ENCODE measurements at regions not wholly inside any gene's neighbourhood (a gene's known extent, or its start where the extent isn't known, plus 50 kb on each side); places are given as distances from the start of the nearest gene placed in this dataset.
A peak's percentile ranks its signal among the peaks of the same experiment; 100 is the strongest.

DNA sequence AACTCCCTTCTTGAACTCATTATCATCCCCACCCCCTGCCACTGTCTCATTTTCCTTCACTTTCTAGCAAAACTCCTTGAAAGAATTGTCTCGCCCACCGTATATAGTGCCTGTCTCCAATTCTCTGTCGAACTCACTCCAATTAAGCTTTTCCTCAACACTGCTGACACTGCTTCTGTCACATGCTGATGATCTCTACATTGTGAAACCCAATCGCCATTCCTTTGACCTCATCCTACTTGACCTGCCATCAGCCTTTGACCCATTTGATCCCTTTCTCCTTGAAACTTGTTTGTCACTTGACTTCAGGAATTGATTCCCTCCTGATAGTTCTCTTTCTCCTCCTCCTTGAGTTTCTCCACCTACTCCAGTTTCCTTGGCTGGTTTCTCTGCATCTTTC, 54.8 kb downstream of the CCDC71L start:
- Histone ChIP-seq H3K4me3 (ENCODE audit: control insufficient read depth in 1 of 2, extremely low read depth in 1 of 2, low read length in 1 of 2) (no peak overlapping the region), H3K9me3 (no peaks in the 10 kb centered on the region), H3K27ac (ENCODE audit: low read length) (no peak overlapping the region), H3K4me1 (ENCODE audit: control insufficient read depth in 1 of 2, extremely low read depth in 1 of 2, insufficient read depth in 2 of 2, low read length in 2 of 2) (no peaks in the 10 kb centered on the region), H3K27me3 (replicated peaks in 1 of 2; ENCODE audit: control insufficient read depth in 2 of 2, extremely low read depth in 1 of 2, insufficient read depth in 2 of 2, low read length in 1 of 2) (no peaks in the 10 kb centered on the region), H3K36me3 (ENCODE audit: control insufficient read depth in 2 of 2, extremely low read depth in 1 of 2, insufficient read depth in 1 of 2, low read length in 1 of 2) (no peaks in the 10 kb centered on the region)
- Mint-ChIP-seq H3K27me3 (peaks cover 0 to 3% of the 10 kb centered on the region in 2 donors), H3K27ac (no peak overlapping the region), H3K36me3 (no peaks in the 10 kb centered on the region), H3K4me1 (peaks cover 0 to 6% (median 6%) of the 10 kb centered on the region in 3 donors), H3K4me3 (no peak overlapping the region), H3K9me3 (no peaks in the 10 kb centered on the region)
- ATAC-seq (replicated peaks in 1 of 4) (no peak), DNase-seq (no peak)
- ChIA-PET POLR2A (interaction anchor here in 1 of 2 donors (0.6 kb wide), 1 partner anchor 15 kb away, joined by 3 read pairs; no protein-coding TSS in a partner anchor), CTCF (no interaction called here)
- WGBS (ENCODE audit: insufficient coverage), result 100% methylated on average over 4 of the region's 4 CpGs

DNA sequence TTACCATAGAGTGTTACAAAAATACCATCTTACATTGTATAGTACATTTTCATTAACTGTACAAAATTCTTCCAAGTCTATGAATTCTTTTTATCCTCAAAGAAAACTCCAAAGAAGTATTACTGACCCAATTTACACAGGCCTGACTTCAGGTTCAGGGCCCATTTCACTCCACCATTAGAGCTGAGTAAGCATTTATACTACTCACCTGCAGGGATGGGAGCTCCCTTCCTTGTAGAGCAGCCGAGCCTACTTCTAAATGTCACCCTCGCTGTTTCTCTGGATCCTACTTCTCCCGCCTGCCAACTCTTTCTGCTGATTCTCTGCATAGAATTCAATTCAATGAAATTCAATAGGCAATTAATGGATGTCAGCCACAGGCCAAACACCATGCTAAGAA, 56.0 kb downstream of the CCDC71L start:
- CTCF ChIA-PET, result interaction anchor here in 1 of 2 donors (1.2 kb wide), 1 partner anchor 65 kb away, joined by 3 read pairs; no protein-coding TSS in a partner anchor
- Histone ChIP-seq H3K4me1 (ENCODE audit: control insufficient read depth in 1 of 2, extremely low read depth in 1 of 2, insufficient read depth in 2 of 2, low read length in 2 of 2) (no peaks in the 10 kb centered on the region), H3K9me3 (no peaks in the 10 kb centered on the region), H3K27ac (ENCODE audit: low read length) (peak overlapping the region; percentile 44), H3K27me3 (replicated peaks in 1 of 2; ENCODE audit: control insufficient read depth in 2 of 2, extremely low read depth in 1 of 2, insufficient read depth in 2 of 2, low read length in 1 of 2) (no peaks in the 10 kb centered on the region), H3K4me3 (ENCODE audit: control insufficient read depth in 1 of 2, extremely low read depth in 1 of 2, low read length in 1 of 2) (no peak overlapping the region), H3K36me3 (ENCODE audit: control insufficient read depth in 2 of 2, extremely low read depth in 1 of 2, insufficient read depth in 1 of 2, low read length in 1 of 2) (no peaks in the 10 kb centered on the region)
- DNase-seq (no peak), ATAC-seq (replicated peaks in 1 of 4) (no peak)
- H3K9me3 Mint-ChIP-seq, result no peaks in the 10 kb centered on the region
- no peak overlapping the region for H3K4me3 Mint-ChIP-seq
- WGBS (ENCODE audit: insufficient coverage), result no CpG with 5 or more reads among the region's 3 CpGs
- H3K27ac Mint-ChIP-seq, result peak overlapping the region; percentile 8 to 29
- peaks cover 0 to 3% of the 10 kb centered on the region in 2 donors for H3K27me3 Mint-ChIP-seq
- H3K36me3 Mint-ChIP-seq, result no peaks in the 10 kb centered on the region
- POLR2A ChIA-PET, result no interaction called here
- H3K4me1 Mint-ChIP-seq, result peaks cover 0 to 6% (median 6%) of the 10 kb centered on the region in 3 donors

DNA sequence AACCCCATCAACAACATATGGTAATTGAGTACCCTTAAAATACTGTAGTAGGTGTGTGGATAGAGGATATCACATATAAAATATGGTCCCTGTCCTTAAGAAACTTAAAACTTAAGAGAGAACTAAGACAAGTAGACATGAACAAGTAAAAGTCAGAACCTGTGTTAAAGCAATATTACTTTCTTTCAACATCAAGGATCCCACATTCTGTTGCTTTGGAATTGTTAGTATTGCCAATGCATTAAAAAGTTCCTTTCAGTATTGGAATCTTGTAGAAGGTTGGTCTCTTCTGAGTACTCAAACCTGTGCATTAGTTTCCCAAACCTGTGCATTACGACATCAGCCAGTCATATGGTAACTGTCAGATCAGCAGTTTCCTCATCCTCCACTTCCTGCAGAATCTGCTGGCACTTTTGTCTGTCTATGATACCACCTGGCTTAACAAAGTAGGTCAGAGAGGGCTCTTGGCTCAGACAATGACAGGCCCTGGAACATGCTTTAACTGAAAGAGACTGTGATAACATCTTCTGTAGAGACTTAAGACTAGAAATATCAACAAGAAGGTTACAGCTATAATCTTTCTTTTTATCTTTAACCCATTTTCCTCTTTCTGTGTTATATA, 56.5 kb downstream of the CCDC71L start:
- no peaks in the 10 kb centered on the region for H3K36me3 Mint-ChIP-seq
- POLR2A ChIA-PET, result no interaction called here
- peak; percentile 54 to 80 (median 69) for ATAC-seq (replicated peaks in 1 of 4)
- H3K27ac Mint-ChIP-seq, result peak overlapping the region; percentile 43 to 50
- Histone ChIP-seq H3K36me3 (ENCODE audit: control insufficient read depth in 2 of 2, extremely low read depth in 1 of 2, insufficient read depth in 1 of 2, low read length in 1 of 2) (no peaks in the 10 kb centered on the region), H3K27ac (ENCODE audit: low read length) (peak overlapping the region; percentile 44), H3K9me3 (no peaks in the 10 kb centered on the region), H3K4me3 (ENCODE audit: control insufficient read depth in 1 of 2, extremely low read depth in 1 of 2, low read length in 1 of 2) (no peak overlapping the region), H3K4me1 (ENCODE audit: control insufficient read depth in 1 of 2, extremely low read depth in 1 of 2, insufficient read depth in 2 of 2, low read length in 2 of 2) (no peaks in the 10 kb centered on the region), H3K27me3 (replicated peaks in 1 of 2; ENCODE audit: control insufficient read depth in 2 of 2, extremely low read depth in 1 of 2, insufficient read depth in 2 of 2, low read length in 1 of 2) (no peaks in the 10 kb centered on the region)
- H3K27me3 Mint-ChIP-seq, result peaks cover 0 to 3% of the 10 kb centered on the region in 2 donors
- peak in 7 of 35 experiments; percentile 1 to 36 (median 3) for DNase-seq
- no peak overlapping the region for H3K4me3 Mint-ChIP-seq
- WGBS (ENCODE audit: insufficient coverage), result 20% methylated on average over 1 of the region's 1 CpG
- H3K9me3 Mint-ChIP-seq, result no peaks in the 10 kb centered on the region
- CTCF ChIA-PET, result interaction anchor here in 1 of 2 donors (1.2 kb wide), 1 partner anchor 66 kb away, joined by 3 read pairs; no protein-coding TSS in a partner anchor
- H3K4me1 Mint-ChIP-seq, result peaks cover 0 to 6% (median 6%) of the 10 kb centered on the region in 3 donors

DNA sequence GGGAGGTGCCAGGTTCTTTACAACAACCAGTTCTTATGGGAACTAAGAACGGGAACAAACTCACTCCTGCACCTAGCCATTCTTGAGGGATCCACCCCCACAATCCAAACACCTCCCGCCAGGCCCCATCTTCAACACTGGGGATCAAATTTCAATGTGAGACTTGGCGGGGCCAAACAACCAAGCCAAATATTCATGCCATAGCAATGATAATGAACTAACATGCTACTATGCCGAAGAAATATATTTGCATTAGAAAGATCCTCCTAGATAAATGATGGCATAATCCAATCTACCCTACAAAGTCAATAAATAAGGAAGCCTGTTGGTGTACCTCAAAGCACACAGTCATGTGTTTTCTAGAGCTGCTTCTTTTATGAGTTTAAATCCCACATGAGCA, 57.6 kb downstream of the CCDC71L start:
- no peaks in the 10 kb centered on the region for H3K9me3 ChIP-seq
- ATAC-seq (replicated peaks in 1 of 4) (no peak), DNase-seq (no peak)
- H3K27me3 ChIP-seq (replicated peaks in 1 of 2; ENCODE audit: control insufficient read depth in 2 of 2, extremely low read depth in 1 of 2, insufficient read depth in 2 of 2, low read length in 1 of 2), result no peaks in the 10 kb centered on the region
- peaks cover 0 to 14% (median 12%) of the 10 kb centered on the region in 3 donors for H3K4me1 Mint-ChIP-seq
- H3K36me3 Mint-ChIP-seq, result no peaks in the 10 kb centered on the region
- WGBS (ENCODE audit: insufficient coverage), result 100% methylated on average over 3 of the region's 4 CpGs
- peaks cover 0 to 7% of the 10 kb centered on the region in 2 experiments for H3K4me1 ChIP-seq (ENCODE audit: control insufficient read depth in 1 of 2, extremely low read depth in 1 of 2, insufficient read depth in 2 of 2, low read length in 2 of 2)
- no peaks in the 10 kb centered on the region for H3K9me3 Mint-ChIP-seq
- no peaks in the 10 kb centered on the region for H3K27me3 Mint-ChIP-seq
- no peak overlapping the region for H3K4me3 Mint-ChIP-seq
- no peak overlapping the region for H3K27ac Mint-ChIP-seq
- ChIA-PET CTCF (no interaction called here), POLR2A (no interaction called here)
- no peak overlapping the region for H3K4me3 ChIP-seq (ENCODE audit: control insufficient read depth in 1 of 2, extremely low read depth in 1 of 2, low read length in 1 of 2)
- no peaks in the 10 kb centered on the region for H3K36me3 ChIP-seq (ENCODE audit: control insufficient read depth in 2 of 2, extremely low read depth in 1 of 2, insufficient read depth in 1 of 2, low read length in 1 of 2)
- H3K27ac ChIP-seq (ENCODE audit: low read length), result no peak overlapping the region

DNA sequence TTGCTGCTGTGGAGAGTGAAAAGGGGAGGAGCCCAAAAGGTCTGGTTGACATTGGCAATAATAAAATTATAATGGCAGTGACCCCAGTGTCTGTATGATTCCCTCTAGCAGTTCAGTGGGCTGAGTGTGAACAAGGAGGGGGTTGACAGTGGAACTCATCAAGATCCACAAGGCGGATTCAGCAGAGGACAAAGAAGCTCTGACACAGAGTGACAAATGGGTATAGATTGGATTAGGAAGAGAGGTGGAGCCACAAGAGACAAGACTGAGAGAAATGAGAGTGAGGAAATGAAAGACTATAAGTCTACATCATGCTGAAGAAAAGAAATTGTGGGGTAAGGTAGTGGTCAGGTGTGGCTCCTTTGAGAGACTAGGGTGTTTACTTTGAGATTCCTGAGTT, 58.9 kb downstream of the CCDC71L start:
- Histone ChIP-seq H3K27me3 (replicated peaks in 1 of 2; ENCODE audit: control insufficient read depth in 2 of 2, extremely low read depth in 1 of 2, insufficient read depth in 2 of 2, low read length in 1 of 2) (no peaks in the 10 kb centered on the region), H3K36me3 (ENCODE audit: control insufficient read depth in 2 of 2, extremely low read depth in 1 of 2, insufficient read depth in 1 of 2, low read length in 1 of 2) (no peaks in the 10 kb centered on the region), H3K4me1 (ENCODE audit: control insufficient read depth in 1 of 2, extremely low read depth in 1 of 2, insufficient read depth in 2 of 2, low read length in 2 of 2) (peaks cover 0 to 7% of the 10 kb centered on the region in 2 experiments), H3K27ac (ENCODE audit: low read length) (no peak overlapping the region), H3K4me3 (ENCODE audit: control insufficient read depth in 1 of 2, extremely low read depth in 1 of 2, low read length in 1 of 2) (no peak overlapping the region), H3K9me3 (no peaks in the 10 kb centered on the region)
- Mint-ChIP-seq H3K36me3 (no peaks in the 10 kb centered on the region), H3K4me1 (peaks cover 0 to 16% (median 12%) of the 10 kb centered on the region in 3 donors), H3K9me3 (no peaks in the 10 kb centered on the region), H3K27ac (no peak overlapping the region), H3K4me3 (no peak overlapping the region), H3K27me3 (no peaks in the 10 kb centered on the region)
- DNase-seq (no peak), ATAC-seq (replicated peaks in 1 of 4) (no peak)
- CTCF ChIA-PET, result interaction anchor here (0.5 to 0.8 kb wide), 2 partner anchors 309 to 384 kb away, joined by 3 to 6 read pairs; no protein-coding TSS in a partner anchor
- WGBS (ENCODE audit: insufficient coverage), result 100% methylated on average over 1 of the region's 1 CpG
- POLR2A ChIA-PET, result no interaction called here

DNA sequence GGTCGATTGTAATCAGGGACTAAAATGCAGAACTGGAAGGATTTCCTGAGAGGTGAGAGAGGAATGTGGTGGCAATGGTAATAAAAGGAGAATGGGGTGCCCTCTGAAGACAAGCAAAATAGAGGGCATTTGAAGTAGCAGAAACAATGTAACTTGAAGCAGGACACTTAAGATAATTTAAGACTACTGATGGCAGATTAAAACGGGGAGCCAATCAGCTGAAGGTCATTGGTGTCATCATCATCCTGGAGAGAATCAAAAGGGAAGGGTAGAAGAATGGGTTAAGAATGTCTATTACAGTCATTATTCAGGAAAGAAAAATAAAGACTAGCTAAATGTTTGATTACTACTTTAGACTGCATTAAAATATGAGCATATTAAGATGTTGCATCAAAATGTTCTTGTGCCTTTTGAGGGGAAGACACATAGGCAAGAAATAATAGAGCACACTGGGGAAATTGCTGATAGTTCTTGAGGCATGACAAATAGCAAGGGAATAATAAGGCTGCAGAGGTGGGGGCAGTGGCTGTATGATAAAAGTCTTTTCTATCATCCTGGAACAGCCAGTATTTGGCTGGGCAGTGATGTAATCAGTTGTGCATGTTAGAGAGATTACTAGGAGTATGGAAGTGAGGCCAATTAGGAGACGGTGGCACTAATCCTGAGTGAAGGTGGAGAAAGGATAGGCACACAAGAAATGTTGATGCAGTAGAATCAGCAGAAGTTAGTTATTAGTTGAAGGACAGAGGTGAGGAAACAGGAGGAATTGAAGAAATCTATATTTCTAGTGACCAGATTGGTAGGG, 60.2 kb downstream of the CCDC71L start:
- ATAC-seq (replicated peaks in 1 of 4) (no peak), DNase-seq (no peak)
- Histone ChIP-seq H3K27me3 (replicated peaks in 1 of 2; ENCODE audit: control insufficient read depth in 2 of 2, extremely low read depth in 1 of 2, insufficient read depth in 2 of 2, low read length in 1 of 2) (no peaks in the 10 kb centered on the region), H3K4me3 (ENCODE audit: control insufficient read depth in 1 of 2, extremely low read depth in 1 of 2, low read length in 1 of 2) (no peak overlapping the region), H3K4me1 (ENCODE audit: control insufficient read depth in 1 of 2, extremely low read depth in 1 of 2, insufficient read depth in 2 of 2, low read length in 2 of 2) (peaks cover 0 to 7% of the 10 kb centered on the region in 2 experiments), H3K36me3 (ENCODE audit: control insufficient read depth in 2 of 2, extremely low read depth in 1 of 2, insufficient read depth in 1 of 2, low read length in 1 of 2) (no peaks in the 10 kb centered on the region), H3K9me3 (no peaks in the 10 kb centered on the region), H3K27ac (ENCODE audit: low read length) (no peak overlapping the region)
- Mint-ChIP-seq H3K4me3 (no peak overlapping the region), H3K36me3 (no peaks in the 10 kb centered on the region), H3K4me1 (peaks cover 0 to 16% (median 12%) of the 10 kb centered on the region in 3 donors), H3K27ac (no peak overlapping the region), H3K27me3 (no peaks in the 10 kb centered on the region), H3K9me3 (no peaks in the 10 kb centered on the region)
- ChIA-PET CTCF (interaction anchor here in 1 of 2 donors (0.8 kb wide), 1 partner anchor 311 kb away, joined by 6 read pairs; no protein-coding TSS in a partner anchor), POLR2A (no interaction called here)
- 85% methylated on average over 3 of the region's 3 CpGs for WGBS (ENCODE audit: insufficient coverage)

Measured in T-cell (primary cell).